AG09319 (cell line): ENCODE measurements at regions not wholly inside any gene's neighbourhood (a gene's known extent, or its start where the extent isn't known, plus 50 kb on each side); places are given as distances from the start of the nearest gene placed in this dataset.

Experiments used
- DNase-seq: peaks from one replicate; pipeline ENCODE4 v3.0.0-alpha.2; 2010; ENCODE audit warnings: low read depth; ENCODE audit errors: extremely low read depth
- CTCF ChIP-seq: IDR thresholded peaks from 2 replicates; pipeline ENCODE4 v1.5.1; 2011; ENCODE audit warnings: low read depth, mild to moderate bottlenecking, inconsistent platforms, low read length, moderate library complexity

GRCh38 chr7:12968836-12969422, 281.5 kb downstream of the ARL4A start:
- no peak for TF ChIP-seq CTCF
- DNase-seq: no peak

- no peak for TF ChIP-seq CTCF
- no peak for DNase-seq
These were observed 283.2 kb downstream of the ARL4A start for GRCh38 chr7:12970626-12971025.

GRCh38 chr7:12974451-12975166, 287.2 kb downstream of the ARL4A start:
- no peak for TF ChIP-seq CTCF
- DNase-seq: no peak

DNA sequence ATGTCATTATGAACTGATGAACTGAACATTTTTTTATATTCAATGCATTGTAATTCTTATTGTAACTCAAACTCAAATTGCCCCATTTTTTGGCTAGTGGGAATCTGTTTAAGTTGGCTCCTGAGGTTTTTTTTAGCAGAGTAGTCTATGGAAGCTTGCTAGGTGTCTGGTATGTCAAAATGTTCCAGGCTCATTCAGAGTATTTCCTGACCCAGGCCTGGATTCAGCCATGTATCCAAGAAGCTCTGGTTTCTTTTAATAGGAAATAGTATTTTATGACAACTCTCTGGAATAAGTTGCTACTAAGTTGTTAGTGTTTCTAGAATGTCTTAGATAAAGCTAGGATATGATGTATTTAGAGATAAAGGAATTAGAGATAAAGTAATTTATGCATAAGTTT, 288.0 kb downstream of the ARL4A start:
- no peak for DNase-seq
- TF ChIP-seq CTCF: no peak

GRCh38 chr7:12979181-12979580, 291.7 kb downstream of the ARL4A start:
- no peak for DNase-seq
- TF ChIP-seq CTCF: no peak

GRCh38 chr7:12982178-12982577, 294.7 kb downstream of the ARL4A start:
- no peak for TF ChIP-seq CTCF
- DNase-seq: no peak

DNA sequence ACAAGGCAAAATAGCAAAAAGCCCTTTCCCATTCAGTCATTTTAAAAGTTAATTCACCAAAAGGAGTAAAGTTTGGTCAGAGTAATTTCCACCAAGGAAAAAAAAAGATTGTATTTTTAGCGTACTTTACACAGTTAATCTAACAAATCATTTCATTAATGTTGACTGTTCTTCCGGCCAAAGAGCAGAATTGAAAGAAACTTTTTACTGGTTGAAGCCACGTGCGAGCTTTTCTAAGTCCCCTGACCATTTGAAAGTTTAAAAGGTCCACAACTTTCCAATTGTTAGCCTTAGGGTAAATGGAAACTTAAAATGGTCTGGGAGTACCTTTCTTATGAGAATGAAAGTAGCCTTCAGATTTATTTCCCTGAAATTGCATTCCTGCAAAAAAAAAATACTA, 296.7 kb downstream of the ARL4A start:
- no peak for DNase-seq
- no peak for TF ChIP-seq CTCF
